H1 (cell line): ENCODE measurements at regions not wholly inside any gene's neighbourhood (a gene's known extent, or its start where the extent isn't known, plus 50 kb on each side); places are given as distances from the start of the nearest gene placed in this dataset.

Source experiments
- CTCF ChIA-PET: fragments of 300-600 bp; sonication (Branson Sonifier 250); formaldehyde crosslinking; loops from one replicate; lab custom pipeline; 2021; ENCODE audit not compliant: partially characterized antibody; lab: Charles Lee
- POLR2A ChIA-PET: fragments of 300-600 bp; sonication (Branson Sonifier 250); formaldehyde crosslinking; loops from one replicate; lab custom pipeline; 2021; ENCODE audit warnings: inconsistent platforms; ENCODE audit not compliant: partially characterized antibody; lab: Charles Lee
- DNase-seq, 2 experiments: peaks; one replicate each; pipeline versions ENCODE4 v3.0.0 to v3.0.0-alpha.2; 2010 to 2022; ENCODE audit warnings: low spot score in 2 of 2, low read depth in 1 of 2, mixed read lengths in 1 of 2
- FAIRE-seq: peaks from 2 replicates; lab custom pipeline; 2011; peaks lifted over from hg19 to GRCh38; lab: Jason Lieb, UNC
- H2AFZ ChIP-seq: 2 replicates; pipeline ENCODE4 v1.8.1; 2012; ENCODE audit warnings: low read length, inconsistent platforms
- H2AK5ac ChIP-seq: 2 replicates; pipeline ENCODE4 v1.6.1; 2013; ENCODE audit warnings: low read depth, low read length
- H2BK120ac ChIP-seq: replicated peaks from 2 replicates; pipeline ENCODE3; 2013; ENCODE audit warnings: low read depth, low read length, inconsistent platforms
- H2BK12ac ChIP-seq: 2 replicates; pipeline ENCODE4 v1.6.1; 2013; ENCODE audit warnings: low read depth, low read length
- H2BK15ac ChIP-seq: 2 replicates; pipeline ENCODE4 v1.6.1; 2013; ENCODE audit warnings: low read length
- H2BK20ac ChIP-seq: 2 replicates; pipeline ENCODE4 v1.6.1; 2013; ENCODE audit warnings: low read length
- H2BK5ac ChIP-seq: 2 replicates; pipeline ENCODE4 v1.6.1; 2013; ENCODE audit warnings: low read depth, low read length
- H3K14ac ChIP-seq: 2 replicates; pipeline ENCODE4 v1.6.1; 2013; ENCODE audit warnings: inconsistent platforms; ENCODE audit not compliant: insufficient read length
- H3K18ac ChIP-seq: 2 replicates; pipeline ENCODE4 v1.6.1; 2013; ENCODE audit warnings: low read length; ENCODE audit errors: extremely low read depth
- H3K23ac ChIP-seq: 2 replicates; pipeline ENCODE4 v1.6.1; 2013; ENCODE audit warnings: inconsistent platforms; ENCODE audit not compliant: insufficient read length
- H3K23me2 ChIP-seq: 2 replicates; pipeline ENCODE4 v1.6.1; 2013; ENCODE audit warnings: low read depth, low read length
- H3K27ac ChIP-seq: 2 replicates; pipeline ENCODE4 v1.6.1; 2011; ENCODE audit warnings: low read depth, low read length, inconsistent platforms
- H3K27me3 ChIP-seq, 4 experiments: replicated peaks in 1 of 4; 1 replicate in 1 of 4; 2 replicates in 3 of 4; pipeline versions ENCODE4 v1.6.1 to v1.8.1; 2011 to 2013; ENCODE audit warnings: low read length in 3 of 4, mild to moderate bottlenecking in 3 of 4, inconsistent platforms in 2 of 4, mixed read lengths in 2 of 4, moderate library complexity in 1 of 4; ENCODE audit not compliant: control insufficient read depth in 3 of 4, insufficient read depth in 3 of 4; ENCODE audit errors: extremely low read depth in 1 of 4
- H3K36me3 ChIP-seq, 4 experiments: 2 replicates each; pipeline versions ENCODE4 v1.6.1 to v1.8.1; 2011 to 2013; ENCODE audit warnings: mild to moderate bottlenecking in 4 of 4, low read length in 3 of 4, moderate library complexity in 2 of 4, control low read depth in 1 of 4, inconsistent platforms in 1 of 4; ENCODE audit not compliant: insufficient read depth in 4 of 4, control insufficient read depth in 2 of 4
- H3K4ac ChIP-seq: replicated peaks from 2 replicates; pipeline ENCODE3; 2013; ENCODE audit warnings: low read length, low read depth, mixed read lengths, inconsistent platforms; ENCODE audit not compliant: insufficient read length
- H3K4me1 ChIP-seq, 4 experiments: replicated peaks in 1 of 4; 1 replicate in 1 of 4; 2 replicates in 3 of 4; pipeline versions ENCODE4 v1.6.1 to v1.8.1; 2011 to 2013; ENCODE audit warnings: low read length in 3 of 4, inconsistent platforms in 2 of 4, mixed read lengths in 1 of 4; ENCODE audit not compliant: insufficient read depth in 4 of 4, control insufficient read depth in 3 of 4
- H3K4me2 ChIP-seq, 2 experiments: 2 replicates each; pipeline versions ENCODE4 v1.6.1 to v1.8.1; 2011 to 2013; ENCODE audit warnings: low read depth in 2 of 2, low read length in 2 of 2, control low read depth in 1 of 2, inconsistent platforms in 1 of 2, mild to moderate bottlenecking in 1 of 2; ENCODE audit not compliant: insufficient read depth in 1 of 2
- H3K4me3 ChIP-seq, 4 experiments: fragments of 200-600, 300-600 bp in 1 of 4; sonication (generic), shearing (Covaris generic), sonication (Bioruptor Twin) in 1 of 4; 2 replicates each; pipeline versions ENCODE4 v1.5.1 to v1.8.1; 2011 to 2016; ENCODE audit warnings: low read length in 4 of 4, low read depth in 3 of 4, control low read depth in 2 of 4, inconsistent platforms in 2 of 4, mild to moderate bottlenecking in 2 of 4, mixed read lengths in 1 of 4, moderate library complexity in 1 of 4; ENCODE audit not compliant: insufficient read depth in 2 of 4; ENCODE audit errors: extremely low read depth in 1 of 4
- H3K56ac ChIP-seq: replicated peaks from 2 replicates; pipeline ENCODE3; 2013; ENCODE audit warnings: low read depth, mild to moderate bottlenecking, mixed read lengths, low read length, inconsistent platforms; ENCODE audit not compliant: insufficient read length
- H3K79me1 ChIP-seq: 2 replicates; pipeline ENCODE4 v1.6.1; 2013; ENCODE audit warnings: low read depth, low read length, control low read depth
- H3K79me2 ChIP-seq, 2 experiments: 2 replicates each; pipeline versions ENCODE4 v1.6.1 to v1.8.1; 2012 to 2013; ENCODE audit warnings: low read length in 2 of 2, mild to moderate bottlenecking in 2 of 2, inconsistent platforms in 1 of 2; ENCODE audit not compliant: insufficient read depth in 2 of 2, control insufficient read depth in 1 of 2
- H3K9ac ChIP-seq, 4 experiments: replicated peaks in 1 of 4; 1 replicate in 1 of 4; 2 replicates in 3 of 4; pipeline versions ENCODE4 v1.6.1 to v1.8.1; 2011 to 2013; ENCODE audit warnings: low read depth in 3 of 4, low read length in 3 of 4, control low read depth in 2 of 4, mild to moderate bottlenecking in 2 of 4, moderate library complexity in 2 of 4, inconsistent platforms in 1 of 4; ENCODE audit errors: extremely low read depth in 1 of 4
- H3K9me3 ChIP-seq, 2 experiments: 2 replicates each; pipeline versions ENCODE4 v1.6.1 to v1.8.1; 2012 to 2013; ENCODE audit warnings: mild to moderate bottlenecking in 2 of 2, moderate library complexity in 2 of 2, control low read depth in 1 of 2, inconsistent platforms in 1 of 2, low read depth in 1 of 2, low read length in 1 of 2, mixed read lengths in 1 of 2; ENCODE audit not compliant: insufficient read depth in 2 of 2
- H4K20me1 ChIP-seq, 2 experiments: replicated peaks in 1 of 2; 2 replicates each; pipeline versions ENCODE3 to v1.8.1; 2011 to 2013; ENCODE audit warnings: inconsistent platforms in 2 of 2, low read length in 2 of 2, mild to moderate bottlenecking in 1 of 2; ENCODE audit not compliant: insufficient read depth in 2 of 2, control insufficient read depth in 1 of 2
- H4K5ac ChIP-seq: 2 replicates; pipeline ENCODE4 v1.6.1; 2013; ENCODE audit warnings: low read length, low read depth, mixed read lengths, inconsistent platforms; ENCODE audit not compliant: insufficient read length
- H4K8ac ChIP-seq: 2 replicates; pipeline ENCODE4 v1.8.0; 2013; ENCODE audit warnings: mild to moderate bottlenecking, moderate library complexity, low read length, inconsistent platforms; ENCODE audit not compliant: insufficient read depth; ENCODE audit errors: extremely low read depth
- H4K91ac ChIP-seq: replicated peaks from 2 replicates; pipeline ENCODE3; 2013; ENCODE audit warnings: low read length, mixed read lengths, inconsistent platforms; ENCODE audit not compliant: insufficient read length
- BRCA1 ChIP-seq: IDR thresholded peaks from 2 replicates; pipeline ENCODE4 v1.6.1; 2012; ENCODE audit warnings: low read depth, low read length, improper control_type of control experiment
- CHD2 ChIP-seq: IDR thresholded peaks from 2 replicates; pipeline ENCODE4 v1.6.1; 2012; ENCODE audit warnings: low read length, improper control_type of control experiment
- CTBP2 ChIP-seq: IDR thresholded peaks from 2 replicates; pipeline ENCODE4 v1.7.0; 2011; ENCODE audit warnings: borderline replicate concordance, mild to moderate bottlenecking, moderate library complexity, mixed read lengths, low read length; ENCODE audit not compliant: insufficient read depth, insufficient read length
- GTF2F1 ChIP-seq: IDR thresholded peaks from 2 replicates; pipeline ENCODE4 v1.6.1; 2012; ENCODE audit warnings: low read depth, low read length, improper control_type of control experiment, borderline replicate concordance
- HDAC2 ChIP-seq, 2 experiments: fragments of 300-600 bp in 1 of 2; sonication (generic) in 1 of 2; IDR thresholded peaks; 2 replicates each; pipeline ENCODE4 v1.6.1; 2011 to 2012; ENCODE audit warnings: low read depth in 2 of 2, low read length in 2 of 2, mild to moderate bottlenecking in 2 of 2, moderate library complexity in 2 of 2, borderline replicate concordance in 1 of 2, inconsistent platforms in 1 of 2
- KDM1A ChIP-seq: fragments of 200-600, 300-600 bp; sonication (generic); IDR thresholded peaks from 2 replicates; pipeline ENCODE4 v1.7.1; 2016; ENCODE audit warnings: mild to moderate bottlenecking, low read length, borderline replicate concordance
- NANOG ChIP-seq: IDR thresholded peaks from 2 replicates; pipeline ENCODE4 v1.6.1; 2011; ENCODE audit warnings: low read length, low read depth, mild to moderate bottlenecking, inconsistent platforms; ENCODE audit not compliant: insufficient read depth, poor library complexity, severe bottlenecking
- NRF1 ChIP-seq: IDR thresholded peaks from 2 replicates; pipeline ENCODE4 v1.6.1; 2011; ENCODE audit warnings: mild to moderate bottlenecking, low read depth, low read length, improper control_type of control experiment
- PHF8 ChIP-seq: fragments of 200-600 bp; sonication (generic); conservative IDR thresholded peaks from 2 replicates; pipeline ENCODE4 v1.7.1; 2012; ENCODE audit warnings: low read depth, mild to moderate bottlenecking, inconsistent platforms, low read length, moderate library complexity
- POLR2A ChIP-seq, 2 experiments: IDR thresholded peaks; 1 replicate in 1 of 2; 2 replicates in 1 of 2; pipeline ENCODE4 v1.6.1; 2011; ENCODE audit warnings: low read depth in 2 of 2, low read length in 2 of 2, mild to moderate bottlenecking in 2 of 2; ENCODE audit errors: control extremely low read depth in 1 of 2
- POLR2AphosphoS5 ChIP-seq: IDR thresholded peaks from 2 replicates; pipeline ENCODE4 v1.6.1; 2011; ENCODE audit warnings: low read depth, low read length
- SIRT6 ChIP-seq: IDR thresholded peaks from one replicate; pipeline ENCODE4 v1.7.1; 2012; ENCODE audit warnings: low read length, inconsistent platforms
- ZNF274 ChIP-seq: IDR thresholded peaks from 2 replicates; pipeline ENCODE4 v1.7.0; 2012; ENCODE audit warnings: low read length, borderline replicate concordance; ENCODE audit errors: extremely low read depth
- WGBS, 2 experiments: shearing (Covaris generic) in 1 of 2; methylation state at CpG; one replicate each; pipeline versions ENCODE4 v1.1.6 to v1.1.7; 2013 to 2015; ENCODE audit warnings: low lambda C conversion rate in 2 of 2, mixed read lengths in 2 of 2, inconsistent platforms in 1 of 2, low coverage in 1 of 2, missing lambda C conversion rate in 1 of 2; ENCODE audit not compliant: insufficient replicate concordance in 2 of 2, insufficient coverage in 1 of 2, insufficient read length in 1 of 2; ENCODE audit errors: extremely low coverage in 1 of 2, missing lambda C conversion rate in 1 of 2; 5-methylcytosine and 5-hydroxymethylcytosine counted together
- TF ChIP-seq, protein P1 (sequence below): IDR thresholded peaks from 2 replicates; pipeline ENCODE4 v1.6.1; 2012; ENCODE audit warnings: inconsistent platforms

DNA sequence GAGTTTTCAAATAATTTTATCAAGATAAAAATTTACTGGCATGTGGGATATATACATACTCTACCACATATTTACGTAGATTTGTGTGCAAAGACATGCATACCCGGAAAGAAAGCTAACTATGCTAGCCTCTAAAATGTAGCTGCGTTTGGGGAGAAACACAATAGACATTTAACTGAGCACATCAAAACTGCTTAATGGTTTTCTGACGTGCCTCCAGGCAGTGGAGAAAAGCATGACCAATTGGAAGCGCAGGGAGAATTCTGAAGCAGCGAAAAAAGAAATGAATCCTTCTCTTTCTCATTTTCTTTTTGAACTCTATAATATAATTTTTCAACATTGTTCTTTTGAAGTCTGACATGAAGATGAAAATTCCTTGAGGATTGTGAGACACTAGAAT, 60.3 kb upstream of the LYZL1 start:
- Histone ChIP-seq H2BK20ac (no peak overlapping the region), H3K4me1 (peaks cover 0 to 4% (median 0%) of the 10 kb centered on the region in 4 experiments; a peak in 3 of 7 replicates), H3K18ac (no peak overlapping the region), H3K79me2 (no peaks in the 10 kb centered on the region), H3K23me2 (no peaks in the 10 kb centered on the region; the same call in 1 of the 2 replicates), H4K8ac (no peak overlapping the region), H2BK120ac (no peak overlapping the region), H3K79me1 (no peaks in the 10 kb centered on the region), H3K4me3 (no peak overlapping the region), H3K14ac (no peak overlapping the region), H3K27me3 (no peaks in the 10 kb centered on the region), H3K23ac (no peak overlapping the region), H2BK15ac (no peak overlapping the region), H4K91ac (no peak overlapping the region), H3K56ac (no peak overlapping the region), H2BK12ac (no peak overlapping the region), H2BK5ac (no peak overlapping the region), H3K9ac (no peak overlapping the region), H3K9me3 (no peaks in the 10 kb centered on the region), H3K36me3 (no peaks in the 10 kb centered on the region), H3K4me2 (no peak overlapping the region), H3K4ac (no peak overlapping the region), H2AFZ (no peak overlapping the region), H3K27ac (no peak overlapping the region), H4K5ac (no peak overlapping the region), H4K20me1 (no peaks in the 10 kb centered on the region), H2AK5ac (no peak overlapping the region)
- no peak for FAIRE-seq
- TF ChIP-seq POLR2AphosphoS5 = no peak
- TF ChIP-seq CTBP2 = no peak
- no peak for TF ChIP-seq SIRT6
- no peak for TF ChIP-seq POLR2A (IDR thresholded peaks at IDR 0.05; ENCODE audit: control extremely low read depth in 1 of 2, low read depth in 2 of 2, low read length in 2 of 2)
- no peak for TF ChIP-seq GTF2F1
- TF ChIP-seq NRF1 = no peak
- TF ChIP-seq HDAC2 (IDR thresholded peaks at IDR 0.05; ENCODE audit: borderline replicate concordance in 1 of 2, low read depth in 2 of 2, low read length in 2 of 2) = no peak
- no peak for TF ChIP-seq NANOG
- no peak for TF ChIP-seq PHF8
- TF ChIP-seq ZNF274 = no peak
- TF ChIP-seq CHD2 = no peak
- TF ChIP-seq BRCA1 = no peak
- TF ChIP-seq, protein P1, sequence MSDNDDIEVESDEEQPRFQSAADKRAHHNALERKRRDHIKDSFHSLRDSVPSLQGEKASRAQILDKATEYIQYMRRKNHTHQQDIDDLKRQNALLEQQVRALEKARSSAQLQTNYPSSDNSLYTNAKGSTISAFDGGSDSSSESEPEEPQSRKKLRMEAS = no peak
- no peak for TF ChIP-seq KDM1A
- POLR2A ChIA-PET = no interaction called here
- DNase-seq = no peak
- CTCF ChIA-PET = interaction anchor here (0.9 to 6.4 kb wide), 3 partner anchors 11 to 45 kb away, joined by 3 to 29 read pairs (median 4); no protein-coding TSS in a partner anchor
- 87% methylated on average over 6 of the region's 6 CpGs; no CpG with 5 or more reads in 1 of the 2 experiments for WGBS, 2 experiments
